KOPT-K1 (cell line): ENCODE measurements at regions not wholly inside any gene's neighbourhood (a gene's known extent, or its start where the extent isn't known, plus 50 kb on each side); places are given as distances from the start of the nearest gene placed in this dataset.

Experiments
- H3K27ac ChIP-seq: fragments of 200-600 bp; sonication (generic); 2 replicates; pipeline ENCODE4 v1.5.1; 2016; ENCODE audit warnings: antibody characterized with exemption, mild to moderate bottlenecking, low read depth, low read length; ENCODE audit not compliant: poor library complexity, severe bottlenecking
- H3K36me3 ChIP-seq: fragments of 200-600 bp; sonication (generic); 2 replicates; pipeline ENCODE4 v1.5.1; 2017; ENCODE audit warnings: antibody characterized with exemption, mild to moderate bottlenecking, low read length, moderate library complexity; ENCODE audit not compliant: insufficient read depth
- H3K9me3 ChIP-seq: fragments of 200-600 bp; sonication (generic); 2 replicates; pipeline ENCODE4 v1.5.1; 2017; ENCODE audit warnings: antibody characterized with exemption, low read length, mild to moderate bottlenecking; ENCODE audit not compliant: insufficient read depth, poor library complexity, severe bottlenecking

DNA sequence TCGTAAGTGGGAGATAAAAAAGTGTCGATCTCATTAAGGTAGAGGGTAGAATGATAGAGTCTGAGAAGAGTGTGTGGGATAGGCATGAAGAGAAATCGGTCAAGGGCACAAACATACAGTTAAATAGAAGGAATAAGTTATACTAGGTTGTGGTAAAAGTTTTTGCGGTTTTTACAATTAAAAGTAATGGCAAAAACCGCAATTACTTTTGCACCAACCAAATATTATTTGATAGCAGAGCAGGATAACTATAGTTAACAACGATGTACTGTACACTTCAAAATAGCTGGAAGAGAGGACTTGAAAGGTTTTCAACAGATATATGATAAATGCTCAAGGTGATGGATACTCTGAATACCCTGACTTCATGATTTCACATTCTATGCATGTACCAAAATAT lies 135.8 kb upstream of the CDH12 start:
- H3K9me3 ChIP-seq, result no peaks in the 10 kb centered on the region
- H3K27ac ChIP-seq, result no peak overlapping the region
- no peaks in the 10 kb centered on the region for H3K36me3 ChIP-seq

DNA sequence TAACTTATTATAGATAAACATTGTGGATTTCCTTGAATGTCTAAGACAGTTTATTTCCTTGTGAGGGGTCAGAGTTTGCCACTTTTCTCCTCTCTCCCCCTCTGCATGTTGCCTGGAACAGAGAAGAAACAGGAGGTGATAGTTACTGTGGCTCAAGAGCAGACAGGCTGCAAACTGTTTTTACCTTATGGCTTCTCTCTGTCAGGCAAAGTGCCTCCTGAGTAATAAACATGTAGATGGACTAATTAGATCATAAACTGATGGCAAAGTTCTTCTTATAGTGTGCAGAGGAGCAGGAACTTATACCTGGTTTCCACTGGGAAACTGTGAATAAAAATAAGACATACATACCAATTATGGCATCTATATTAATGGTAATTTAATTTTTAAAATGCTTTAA lies 133.1 kb upstream of the CDH12 start:
- Histone ChIP-seq H3K9me3 (no peaks in the 10 kb centered on the region), H3K27ac (no peak overlapping the region), H3K36me3 (no peaks in the 10 kb centered on the region)

DNA sequence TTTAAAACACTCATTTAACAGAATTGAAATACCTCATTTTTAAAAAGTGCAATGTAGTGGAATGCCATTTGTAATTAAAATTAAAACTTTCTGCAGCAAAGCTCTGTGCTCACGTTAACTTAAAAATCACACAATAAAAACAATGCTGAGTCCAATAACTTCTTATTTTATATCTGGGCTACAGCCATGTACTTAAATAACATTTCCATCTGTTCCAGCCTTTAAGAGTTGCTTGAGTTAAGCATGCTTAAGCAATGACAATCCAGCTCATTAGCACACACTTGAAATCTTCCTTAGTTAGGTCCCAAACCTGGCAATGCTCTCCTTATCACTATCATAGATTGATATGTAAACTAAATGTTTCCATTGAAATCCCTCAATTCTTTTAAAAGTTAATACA lies 132.3 kb upstream of the CDH12 start:
- H3K9me3 ChIP-seq, result no peaks in the 10 kb centered on the region
- no peak overlapping the region for H3K27ac ChIP-seq
- H3K36me3 ChIP-seq, result no peaks in the 10 kb centered on the region

DNA sequence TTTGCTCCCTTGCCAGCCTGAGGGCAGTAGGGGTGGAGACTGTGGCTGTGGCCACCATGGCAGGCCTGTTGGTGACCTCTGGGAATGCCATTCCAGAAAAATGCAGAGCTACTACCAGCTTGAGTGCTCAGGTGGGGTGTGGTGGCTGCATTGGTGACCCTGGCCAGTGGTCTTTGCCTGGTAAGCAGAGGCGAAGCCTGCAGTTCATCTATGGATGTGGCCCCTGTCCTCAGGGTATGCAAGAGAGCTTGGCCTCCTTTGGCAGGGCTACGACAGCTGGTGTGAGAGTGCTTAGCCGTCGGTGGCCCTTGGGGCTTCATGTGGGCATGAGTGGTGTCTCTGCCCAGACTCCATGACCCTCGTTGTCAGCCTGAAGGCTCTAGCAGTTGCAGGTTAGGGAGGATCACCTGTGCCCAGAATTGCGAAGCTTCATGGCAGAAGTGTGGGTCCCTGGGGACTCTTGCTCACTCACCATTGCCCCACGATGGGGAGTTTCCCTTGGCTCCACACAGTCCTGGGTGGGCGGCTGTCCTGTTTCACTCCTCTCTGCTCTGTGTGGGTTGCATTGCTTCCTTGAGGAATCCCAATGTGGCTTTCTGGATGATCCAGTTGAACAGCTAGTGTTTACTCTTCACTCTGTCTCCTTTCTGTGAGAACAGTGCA lies 117.9 kb upstream of the CDH12 start:
- H3K27ac ChIP-seq, result no peak overlapping the region
- no peaks in the 10 kb centered on the region for H3K9me3 ChIP-seq
- H3K36me3 ChIP-seq, result no peaks in the 10 kb centered on the region

DNA sequence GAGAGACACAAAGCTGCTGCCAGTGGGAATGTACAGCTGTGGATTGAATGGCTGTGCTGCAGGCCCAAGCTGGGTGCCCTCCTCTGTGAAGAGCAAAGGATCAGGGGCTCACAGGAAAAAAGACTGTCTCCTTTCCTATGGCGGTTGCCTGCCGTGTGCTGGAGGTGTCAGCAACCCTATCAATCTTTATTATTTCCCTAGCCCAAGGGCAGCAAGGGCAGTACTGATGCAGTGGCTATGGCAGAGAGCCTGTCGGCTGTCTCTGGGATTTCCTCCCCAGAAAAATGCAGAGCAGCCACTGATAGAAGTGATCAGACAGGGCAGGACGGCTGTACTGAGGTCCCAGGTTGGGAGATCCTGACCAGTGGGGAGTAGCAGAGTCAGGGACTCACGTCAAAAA lies 117.3 kb upstream of the CDH12 start:
- no peaks in the 10 kb centered on the region for H3K9me3 ChIP-seq
- H3K27ac ChIP-seq, result no peak overlapping the region
- no peaks in the 10 kb centered on the region for H3K36me3 ChIP-seq

DNA sequence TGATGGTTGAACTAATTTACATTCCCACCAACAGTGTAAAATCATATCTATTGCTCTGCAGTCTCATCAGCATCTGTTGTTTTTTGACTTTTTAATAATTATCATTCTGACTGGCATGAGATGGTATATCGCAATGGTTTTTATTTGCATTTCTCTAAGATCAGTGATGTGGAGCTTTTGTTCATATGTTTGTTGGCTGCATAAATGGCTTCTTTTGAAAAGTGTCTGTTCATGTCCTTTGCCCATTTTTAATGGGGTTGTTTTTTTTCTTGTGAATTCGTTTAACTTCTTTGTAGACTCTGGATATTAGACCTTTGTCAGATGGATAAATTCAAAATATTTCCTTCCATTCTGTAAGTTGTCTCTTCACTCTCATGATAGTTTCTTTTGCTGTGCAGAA lies 115.2 kb upstream of the CDH12 start:
- Histone ChIP-seq H3K9me3 (no peaks in the 10 kb centered on the region), H3K27ac (no peak overlapping the region), H3K36me3 (no peaks in the 10 kb centered on the region)

DNA sequence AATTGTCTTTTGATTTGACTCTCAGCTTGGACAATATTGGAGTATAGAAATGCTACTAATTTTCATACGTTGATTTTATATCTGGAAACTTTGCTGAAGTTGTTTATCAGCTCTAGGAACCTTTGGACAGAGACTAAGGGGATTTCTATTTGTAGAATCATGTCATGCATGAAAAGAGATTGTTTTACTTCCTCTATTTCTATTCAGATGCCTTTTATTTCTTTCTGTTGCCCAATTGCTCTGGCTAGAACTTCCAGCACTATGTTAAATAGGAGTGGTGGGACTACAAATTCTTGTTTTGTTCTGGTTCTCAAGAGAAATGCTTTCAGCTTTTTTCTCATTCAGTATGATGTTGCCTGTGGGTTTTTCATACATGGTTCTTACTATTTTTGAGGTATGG lies 112.8 kb upstream of the CDH12 start:
- no peaks in the 10 kb centered on the region for H3K9me3 ChIP-seq
- H3K36me3 ChIP-seq, result no peaks in the 10 kb centered on the region
- H3K27ac ChIP-seq, result no peak overlapping the region

DNA sequence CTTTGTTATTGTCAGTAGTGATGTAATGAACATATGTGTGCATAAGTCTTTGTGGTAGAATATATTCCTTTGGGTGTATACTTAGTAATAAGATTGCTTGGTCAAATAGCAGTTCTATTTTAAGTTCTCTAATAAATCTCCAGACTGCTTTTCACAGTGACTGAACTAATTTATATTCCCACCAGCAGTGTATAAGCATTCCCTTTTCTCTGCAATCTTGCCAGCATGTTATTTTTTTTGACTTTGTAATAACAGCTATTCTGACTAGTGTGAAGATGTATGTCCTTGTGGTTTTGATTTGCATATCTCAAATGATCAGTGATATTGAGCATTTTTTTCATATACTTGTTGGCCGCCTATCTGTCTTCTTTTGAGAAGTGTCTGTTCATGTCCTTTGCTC lies 111.5 kb upstream of the CDH12 start:
- no peaks in the 10 kb centered on the region for H3K9me3 ChIP-seq
- no peaks in the 10 kb centered on the region for H3K36me3 ChIP-seq
- no peak overlapping the region for H3K27ac ChIP-seq

DNA sequence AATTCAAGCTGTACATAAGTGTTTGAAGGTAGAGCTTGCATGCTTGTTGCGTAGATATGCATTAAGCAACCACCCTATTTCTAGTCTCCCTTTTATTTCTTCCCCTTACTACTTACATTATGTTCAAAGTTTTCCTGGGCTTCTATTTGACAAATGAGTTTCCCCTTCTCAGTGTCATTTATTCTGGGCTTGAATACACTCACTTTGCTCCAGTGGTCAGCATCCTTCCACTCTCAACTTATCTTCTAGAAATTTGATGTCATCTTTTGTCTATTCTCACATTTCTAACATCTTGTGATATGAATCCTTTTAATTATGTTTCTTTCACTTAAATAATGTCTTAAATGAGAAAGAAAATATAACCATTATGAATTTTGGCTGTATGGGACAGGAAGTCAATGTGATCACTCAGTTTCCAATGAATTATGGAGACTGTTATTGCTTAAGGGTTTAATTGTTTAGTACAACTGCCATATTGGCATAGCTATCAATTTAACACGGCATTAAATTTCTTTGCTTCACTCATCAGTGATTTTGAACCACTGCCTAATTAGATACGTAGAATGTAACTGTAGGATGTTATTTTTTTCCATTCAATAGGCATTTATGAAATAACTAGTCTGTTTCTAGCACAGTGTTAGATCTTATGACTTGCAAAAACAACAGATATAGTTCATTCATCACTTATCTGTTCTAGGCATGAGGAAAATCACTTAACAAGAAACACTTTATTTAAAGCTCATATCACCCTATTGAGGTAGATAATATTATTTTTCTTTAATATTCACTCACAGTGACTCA lies 105.5 kb upstream of the CDH12 start:
- Histone ChIP-seq H3K9me3 (no peaks in the 10 kb centered on the region), H3K27ac (no peak overlapping the region), H3K36me3 (no peaks in the 10 kb centered on the region)

DNA sequence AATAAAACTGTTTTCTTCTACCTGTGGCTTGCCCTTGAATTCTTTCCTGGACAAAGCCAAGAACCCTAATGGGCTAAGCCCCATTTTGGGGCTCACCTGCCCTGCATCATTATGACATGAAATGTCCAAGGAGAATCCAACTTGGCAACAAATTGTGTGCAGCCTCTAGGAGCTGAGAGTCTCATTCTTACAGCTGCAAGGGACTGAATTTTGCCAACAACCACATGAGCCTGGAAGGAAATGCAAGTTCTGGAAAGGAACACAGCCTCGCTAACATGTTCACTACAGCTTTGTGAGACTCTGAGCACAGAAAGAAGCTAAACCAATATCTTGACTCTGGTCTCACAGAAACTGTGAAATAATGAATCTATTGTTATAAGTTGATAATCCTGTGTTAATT lies 94.8 kb upstream of the CDH12 start:
- H3K9me3 ChIP-seq, result no peaks in the 10 kb centered on the region
- no peaks in the 10 kb centered on the region for H3K36me3 ChIP-seq
- no peak overlapping the region for H3K27ac ChIP-seq

DNA sequence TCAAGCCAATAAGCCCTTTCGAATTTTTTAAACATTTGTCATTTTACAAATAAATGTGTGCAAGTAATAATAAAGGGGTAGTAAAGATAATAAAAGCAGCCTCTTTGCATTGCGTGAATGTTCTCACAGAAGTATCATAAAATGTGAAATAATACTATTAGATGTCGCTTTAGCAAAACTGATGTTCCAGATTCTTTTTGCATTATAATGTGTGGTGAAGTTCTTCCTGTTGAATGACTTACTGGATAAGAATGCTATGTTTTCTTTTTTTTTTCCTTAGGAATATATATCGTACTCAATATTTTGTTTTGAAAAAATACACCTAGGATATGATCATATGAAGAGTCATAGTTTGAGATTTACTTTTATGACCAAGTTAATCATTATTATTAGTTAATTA lies 85.2 kb upstream of the CDH12 start:
- no peaks in the 10 kb centered on the region for H3K9me3 ChIP-seq
- H3K36me3 ChIP-seq, result no peaks in the 10 kb centered on the region
- H3K27ac ChIP-seq, result no peak overlapping the region

DNA sequence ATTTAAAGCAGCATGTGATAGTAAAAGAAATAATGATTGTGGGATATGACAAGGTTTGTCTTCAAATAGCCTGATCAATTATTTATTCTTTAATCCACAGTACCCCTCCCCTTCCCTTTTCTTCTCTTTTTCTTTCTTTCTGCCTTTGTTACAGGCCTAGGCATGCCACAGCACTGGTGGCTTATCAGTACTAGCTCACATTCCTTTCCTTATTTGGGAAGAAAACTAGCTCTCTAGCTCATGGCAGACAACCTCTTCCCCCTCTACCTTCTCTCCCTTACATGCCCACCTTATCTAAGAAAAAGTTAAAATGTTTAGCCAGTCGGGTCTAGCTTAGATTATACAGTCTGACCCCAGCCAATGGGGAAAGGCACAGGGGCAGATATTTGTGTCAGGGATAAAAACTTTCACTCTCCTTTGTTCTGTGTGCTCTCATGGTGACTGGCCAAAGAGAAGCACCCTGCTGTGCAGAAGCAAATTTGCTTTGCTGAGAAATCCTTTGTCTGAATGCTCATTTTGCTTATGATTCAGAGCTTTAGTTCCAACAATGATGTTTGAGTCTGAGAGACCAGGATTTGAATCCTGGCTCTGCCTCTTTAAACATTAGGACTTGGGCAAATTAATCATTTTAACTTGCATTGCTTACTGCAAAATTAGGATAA lies 75.8 kb upstream of the CDH12 start:
- no peaks in the 10 kb centered on the region for H3K9me3 ChIP-seq
- H3K27ac ChIP-seq, result no peak overlapping the region
- H3K36me3 ChIP-seq, result no peaks in the 10 kb centered on the region

DNA sequence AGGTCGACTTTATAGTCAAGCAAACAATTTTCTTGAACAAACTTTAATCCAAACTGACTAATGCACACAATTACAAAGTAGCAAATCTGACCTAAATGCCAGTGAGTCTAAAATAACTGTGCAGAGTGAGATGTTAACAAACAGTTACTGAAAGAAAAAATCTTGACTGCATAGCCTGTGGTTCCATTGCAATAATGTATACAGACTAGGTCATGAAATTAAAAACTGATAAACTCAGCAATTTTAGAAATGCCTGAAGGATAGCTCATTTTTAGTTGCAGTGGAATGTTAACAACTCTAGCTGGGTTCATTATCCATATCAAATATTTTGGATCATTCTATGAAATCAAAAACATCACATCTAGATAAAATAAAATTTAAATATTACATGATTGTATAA lies 73.4 kb upstream of the CDH12 start:
- Histone ChIP-seq H3K27ac (no peak overlapping the region), H3K36me3 (no peaks in the 10 kb centered on the region), H3K9me3 (no peaks in the 10 kb centered on the region)

DNA sequence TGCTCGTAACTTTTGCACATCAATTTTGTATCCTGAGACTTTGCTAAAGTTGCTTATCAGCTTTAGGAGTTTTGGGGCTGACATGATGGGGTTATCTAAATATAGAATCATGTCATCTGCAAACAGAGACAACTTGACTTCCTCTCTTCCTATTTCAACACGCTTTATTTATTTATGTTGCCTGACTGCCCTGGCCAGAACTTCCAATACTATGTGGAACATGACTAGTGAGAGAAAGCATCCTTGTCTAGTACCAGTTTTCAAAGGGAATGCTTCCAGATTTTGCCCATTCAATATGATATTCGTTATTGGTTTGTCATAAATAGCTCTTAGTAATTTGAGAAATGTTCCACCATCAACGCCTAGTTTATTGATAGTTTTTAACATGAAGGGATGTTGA lies 65.4 kb upstream of the CDH12 start:
- Histone ChIP-seq H3K9me3 (no peaks in the 10 kb centered on the region), H3K27ac (no peak overlapping the region)

DNA sequence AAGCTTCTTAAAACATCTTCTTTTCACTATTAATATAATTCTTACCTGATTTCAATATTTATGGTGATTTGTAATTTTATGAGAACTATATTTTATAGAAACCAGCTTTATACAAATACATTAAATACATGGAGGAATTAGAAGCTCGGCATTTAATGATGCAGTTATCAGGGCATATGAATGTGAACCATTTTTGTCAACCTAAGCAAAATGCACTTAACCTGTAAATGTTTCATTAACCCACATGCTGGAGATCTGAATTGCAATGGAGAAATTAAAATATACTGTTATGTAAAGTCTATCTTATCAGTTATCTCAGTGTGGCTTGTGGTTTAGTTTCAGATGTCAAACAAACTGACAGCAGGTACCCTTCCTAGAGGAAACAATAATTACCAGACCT lies 63.2 kb upstream of the CDH12 start:
- no peaks in the 10 kb centered on the region for H3K9me3 ChIP-seq
- H3K27ac ChIP-seq, result no peak overlapping the region
- no peaks in the 10 kb centered on the region for H3K36me3 ChIP-seq

More for the DNA sequence above, 65.4 kb upstream of the CDH12 start:
- H3K36me3 ChIP-seq, result no peaks in the 10 kb centered on the region

DNA sequence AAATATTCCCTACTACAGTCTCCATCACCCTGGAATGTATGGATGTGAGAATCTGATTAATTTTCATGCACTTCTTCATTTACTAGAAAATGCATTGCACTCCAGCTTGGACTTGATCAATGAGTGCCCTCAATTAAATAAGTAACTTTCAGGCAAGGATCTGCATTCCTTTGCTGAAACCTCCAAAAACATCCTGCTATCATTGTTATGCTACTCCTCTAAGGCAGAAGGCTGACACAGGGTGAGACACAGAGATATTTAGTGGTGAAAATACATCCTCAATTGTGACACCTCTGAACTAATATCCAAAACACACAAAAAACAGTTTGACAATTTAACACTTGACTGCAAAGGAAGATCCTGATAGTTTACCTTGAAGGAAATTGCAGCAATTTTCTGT lies 57.9 kb upstream of the CDH12 start:
- Histone ChIP-seq H3K27ac (no peak overlapping the region), H3K36me3 (no peaks in the 10 kb centered on the region), H3K9me3 (no peaks in the 10 kb centered on the region)
